DND-41 (cell line): ENCODE measurements at regions not wholly inside any gene's neighbourhood (a gene's known extent, or its start where the extent isn't known, plus 50 kb on each side); places are given as distances from the start of the nearest gene placed in this dataset.

Source experiments
- CTCF ChIP-seq: IDR thresholded peaks from 2 replicates; pipeline ENCODE4 v1.5.1; 2012; ENCODE audit warnings: borderline replicate concordance, low read length, moderate library complexity, mild to moderate bottlenecking; ENCODE audit not compliant: poor library complexity, severe bottlenecking; ENCODE audit errors: extremely low read depth
- EZH2 ChIP-seq: IDR thresholded peaks from 3 replicates; pipeline ENCODE4 v1.6.1; 2012; ENCODE audit warnings: borderline replicate concordance, low read depth, mild to moderate bottlenecking, moderate library complexity, low read length, inconsistent platforms; ENCODE audit not compliant: severe bottlenecking

GRCh38 chr21:22277341-22277740, 1279.1 kb downstream of the NCAM2 start:
- TF ChIP-seq CTCF (no peak), EZH2 (no peak)
